ENCODE measurements at regions not wholly inside any gene's neighbourhood (a gene's known extent, or its start where the extent isn't known, plus 50 kb on each side); places are given as distances from the start of the nearest gene placed in this dataset.

GRCh38 chr10:113345826-113346624 lies 206.8 kb upstream of the HABP2 start:
- no peaks in the 10 kb centered on the region for H3K9me3 ChIP-seq
- H3K4me2 ChIP-seq: no peak overlapping the region
- H3K4me3 ChIP-seq (ENCODE audit: low read depth in 2 of 2, low read length in 1 of 2): no peak overlapping the region
- H3K27me3 ChIP-seq (ENCODE audit: insufficient read depth): no peaks in the 10 kb centered on the region
- DNase-seq: no peak
- ChIA-PET POLR2A (no interaction called here), CTCF (no interaction called here)
- H3K36me3 ChIP-seq (replicated peaks in 1 of 2; ENCODE audit: control insufficient read depth in 1 of 2, insufficient read depth in 2 of 2, low read length in 1 of 2): no peaks in the 10 kb centered on the region
- H2AFZ ChIP-seq (ENCODE audit: low read depth): no peak overlapping the region
- H3F3A ChIP-seq (replicated peaks; ENCODE audit: insufficient read depth): no peaks in the 10 kb centered on the region
- H3K79me2 ChIP-seq (ENCODE audit: insufficient read depth): no peaks in the 10 kb centered on the region
- TF ChIP-seq CHD2 (IDR thresholded peaks at IDR 0.05; ENCODE audit: low read length, partially characterized antibody) (no peak), RXRA (IDR thresholded peaks at IDR 0.05; ENCODE audit: borderline replicate concordance, low read depth) (no peak), POLR2AphosphoS5 (IDR thresholded peaks at IDR 0.05; ENCODE audit: low read depth, low read length) (no peak), PBX3 (IDR thresholded peaks at IDR 0.05) (no peak), IRF3 (IDR thresholded peaks at IDR 0.05; ENCODE audit: low read depth, low read length) (no peak), GATA2 (CRISPR knock-in tag; IDR thresholded peaks at IDR 0.05) (no peak), CTCF (IDR thresholded peaks at IDR 0.05) (no peak), FOXM1 (IDR thresholded peaks at IDR 0.05; ENCODE audit: low read depth) (no peak), TEAD4 (IDR thresholded peaks at IDR 0.05; ENCODE audit: borderline replicate concordance, insufficient read depth) (no peak), MXI1 (IDR thresholded peaks at IDR 0.05; ENCODE audit: low read depth, low read length) (no peak), GABPA (IDR thresholded peaks at IDR 0.05; ENCODE audit: low read depth) (no peak), RCOR1 (IDR thresholded peaks at IDR 0.05; ENCODE audit: low read length) (no peak)
- H3K9ac ChIP-seq: no peak overlapping the region
- no peaks in the 10 kb centered on the region for H3K9me2 ChIP-seq
- no peaks in the 10 kb centered on the region; a peak in 1 of 4 replicates for H3K4me1 ChIP-seq (ENCODE audit: control insufficient read depth in 1 of 2, insufficient read depth in 2 of 2, low read depth in 1 of 2, low read length in 1 of 2)
- no peaks in the 10 kb centered on the region for H4K20me1 ChIP-seq (ENCODE audit: insufficient read depth)
- 73% methylated on average over 7 of the region's 7 CpGs for WGBS (ENCODE audit: low lambda C conversion rate)
- H3K27ac ChIP-seq (ENCODE audit: low read depth in 2 of 2, low read length in 1 of 2): no peak overlapping the region

- Histone ChIP-seq H3K36me3 (replicated peaks in 1 of 2; ENCODE audit: control insufficient read depth in 1 of 2, insufficient read depth in 2 of 2, low read length in 1 of 2) (no peaks in the 10 kb centered on the region), H3K4me3 (ENCODE audit: low read depth in 2 of 2, low read length in 1 of 2) (no peak overlapping the region), H2AFZ (ENCODE audit: low read depth) (no peak overlapping the region), H3K27me3 (ENCODE audit: insufficient read depth) (no peaks in the 10 kb centered on the region), H3K9me2 (no peaks in the 10 kb centered on the region), H3K9me3 (no peaks in the 10 kb centered on the region), H3F3A (replicated peaks; ENCODE audit: insufficient read depth) (no peaks in the 10 kb centered on the region), H3K4me2 (no peak overlapping the region), H3K4me1 (ENCODE audit: control insufficient read depth in 1 of 2, insufficient read depth in 2 of 2, low read depth in 1 of 2, low read length in 1 of 2) (no peaks in the 10 kb centered on the region; a peak in 1 of 4 replicates), H3K27ac (ENCODE audit: low read depth in 2 of 2, low read length in 1 of 2) (no peak overlapping the region), H3K79me2 (ENCODE audit: insufficient read depth) (no peaks in the 10 kb centered on the region), H4K20me1 (ENCODE audit: insufficient read depth) (no peaks in the 10 kb centered on the region), H3K9ac (no peak overlapping the region)
- no peak for DNase-seq
- WGBS (ENCODE audit: low lambda C conversion rate): 79% methylated on average over 4 of the region's 4 CpGs
- ChIA-PET CTCF (interaction anchor here (0.8 kb wide), 1 partner anchor 38 kb away, joined by 3 read pairs; no protein-coding TSS in a partner anchor), POLR2A (no interaction called here)
- TF ChIP-seq RXRA (IDR thresholded peaks at IDR 0.05; ENCODE audit: borderline replicate concordance, low read depth) (no peak), NRF1 (IDR thresholded peaks at IDR 0.05; ENCODE audit: low read depth, low read length) (no peak), CHD2 (IDR thresholded peaks at IDR 0.05; ENCODE audit: low read length, partially characterized antibody) (no peak), POLR2AphosphoS5 (IDR thresholded peaks at IDR 0.05; ENCODE audit: low read depth, low read length) (no peak), GATA2 (CRISPR knock-in tag; IDR thresholded peaks at IDR 0.05) (no peak), RCOR1 (IDR thresholded peaks at IDR 0.05; ENCODE audit: low read length) (no peak), RFX5 (IDR thresholded peaks at IDR 0.05; ENCODE audit: low read length) (no peak), MEF2A (IDR thresholded peaks at IDR 0.05; ENCODE audit: borderline replicate concordance, low read depth) (no peak), ZBTB33 (IDR thresholded peaks at IDR 0.05; ENCODE audit: borderline replicate concordance, low read depth) (no peak)
Measured at GRCh38 chr10:113347508-113347907, 205.3 kb upstream of the HABP2 start.
